GM18508 (cell line): ENCODE measurements at regions not wholly inside any gene's neighbourhood (a gene's known extent, or its start where the extent isn't known, plus 50 kb on each side); places are given as distances from the start of the nearest gene placed in this dataset.

ENCODE experiments used
- ATAC-seq: cut with Tn5 transposase; IDR thresholded peaks from one replicate; pipeline ENCODE4 v1.9.1; 2021; ENCODE audit warnings: moderate number of reproducible peaks; ENCODE audit not compliant: insufficient read depth, unreplicated experiment

GRCh38 chr21:35342440-35342839, 293.3 kb upstream of the RUNX1 start:
- peak; percentile 75 for ATAC-seq

- ATAC-seq = no peak
Observed at GRCh38 chr21:35340273-35340672, 291.2 kb upstream of the RUNX1 start.

GRCh38 chr21:35338881-35339632, 290.0 kb upstream of the RUNX1 start:
- no peak for ATAC-seq

GRCh38 chr21:35338281-35338680, 289.2 kb upstream of the RUNX1 start:
- ATAC-seq = no peak

GRCh38 chr21:35337573-35337972, 288.5 kb upstream of the RUNX1 start:
- ATAC-seq = no peak

GRCh38 chr21:35336534-35336933, 287.4 kb upstream of the RUNX1 start:
- no peak for ATAC-seq

- no peak for ATAC-seq
Observed at GRCh38 chr21:35335951-35336446, 286.9 kb upstream of the RUNX1 start.

GRCh38 chr21:35333831-35334618, 284.9 kb upstream of the RUNX1 start:
- ATAC-seq = no peak

- no peak for ATAC-seq
Observed at GRCh38 chr21:35332841-35333426, 283.8 kb upstream of the RUNX1 start.

- ATAC-seq = no peak
Observed at GRCh38 chr21:35329940-35330660, 281.0 kb upstream of the RUNX1 start.

- ATAC-seq = no peak
Observed at GRCh38 chr21:35328856-35329455, 279.9 kb upstream of the RUNX1 start.

GRCh38 chr21:35326677-35327076, 277.6 kb upstream of the RUNX1 start:
- no peak for ATAC-seq

GRCh38 chr21:35325953-35326352, 276.9 kb upstream of the RUNX1 start:
- no peak for ATAC-seq

- ATAC-seq = no peak
Observed at GRCh38 chr21:35324372-35325220, 275.5 kb upstream of the RUNX1 start.

- ATAC-seq = no peak
Observed at GRCh38 chr21:35323947-35324346, 274.8 kb upstream of the RUNX1 start.

GRCh38 chr21:35321322-35322200, 272.5 kb upstream of the RUNX1 start:
- ATAC-seq = no peak

- ATAC-seq = no peak
Observed at GRCh38 chr21:35319684-35320283, 270.7 kb upstream of the RUNX1 start.

- ATAC-seq = no peak
Observed at GRCh38 chr21:35316933-35317332, 267.8 kb upstream of the RUNX1 start.
